ENCODE measurements at regions not wholly inside any gene's neighbourhood (a gene's known extent, or its start where the extent isn't known, plus 50 kb on each side); places are given as distances from the start of the nearest gene placed in this dataset.
"Not testable (repeated sequence)": the region's sequence is repeated elsewhere in the genome, so short reads cannot be mapped to it uniquely, and the experiment has no call there.

- no peak for DNase-seq (ENCODE audit: low read depth in 2 of 2)
These were observed 393.6 kb downstream of the ZEB2 start for GRCh38 chr2:144126302-144126701.

- DNase-seq (ENCODE audit: low read depth in 2 of 2) = no peak
These were observed 394.2 kb downstream of the ZEB2 start for GRCh38 chr2:144125751-144126150.

DNA sequence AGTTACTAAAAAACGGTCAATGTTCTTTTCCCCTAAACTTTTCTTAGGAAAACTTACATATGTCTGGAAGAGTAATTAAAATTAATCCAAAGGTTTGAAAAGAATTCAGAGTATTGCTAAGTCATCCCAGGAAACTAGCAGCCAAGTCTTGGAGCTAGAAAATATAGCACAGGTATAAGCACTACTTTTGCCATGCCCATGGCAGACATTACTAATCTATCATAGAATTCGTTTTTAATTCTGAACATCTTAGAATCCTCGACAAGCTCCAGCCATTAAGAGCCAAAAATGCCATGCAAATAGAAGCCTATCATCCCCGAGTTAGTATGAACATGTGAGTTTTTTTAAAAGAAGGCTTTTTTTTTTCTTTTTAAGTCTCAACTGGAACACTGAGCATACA lies 395.0 kb downstream of the ZEB2 start:
- no peak for DNase-seq (ENCODE audit: low read depth in 2 of 2)

GRCh38 chr2:144120487-144120886 lies 399.4 kb downstream of the ZEB2 start:
- no peak for DNase-seq (ENCODE audit: low read depth in 2 of 2)

DNA sequence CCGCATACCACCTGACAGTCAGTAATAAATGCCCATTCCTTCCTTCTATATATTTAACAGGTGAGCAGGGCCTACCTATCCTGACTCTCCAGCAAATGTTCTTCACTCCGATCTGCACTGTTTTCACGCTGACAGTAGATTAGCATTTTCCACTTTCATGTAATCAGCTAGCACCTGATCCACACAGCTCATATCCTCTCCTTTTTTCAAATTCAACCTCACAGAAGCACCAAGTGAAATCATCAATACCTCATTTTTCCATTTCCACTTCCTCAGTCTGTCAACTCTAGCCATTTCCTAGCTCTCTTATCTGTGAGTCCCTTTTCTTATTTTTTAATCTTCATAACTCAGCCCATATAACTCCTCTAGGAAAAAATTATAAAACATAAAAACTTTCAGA lies 402.8 kb downstream of the ZEB2 start:
- no peak for DNase-seq (ENCODE audit: low read depth in 2 of 2)

GRCh38 chr2:144115739-144116291 lies 404.1 kb downstream of the ZEB2 start:
- no peak for DNase-seq (ENCODE audit: low read depth in 2 of 2)

- DNase-seq (ENCODE audit: low read depth in 2 of 2) = no peak
These were observed 405.2 kb downstream of the ZEB2 start for GRCh38 chr2:144114760-144115159.

GRCh38 chr2:144111437-144111836 lies 408.5 kb downstream of the ZEB2 start:
- no peak for DNase-seq (ENCODE audit: low read depth in 2 of 2)

DNA sequence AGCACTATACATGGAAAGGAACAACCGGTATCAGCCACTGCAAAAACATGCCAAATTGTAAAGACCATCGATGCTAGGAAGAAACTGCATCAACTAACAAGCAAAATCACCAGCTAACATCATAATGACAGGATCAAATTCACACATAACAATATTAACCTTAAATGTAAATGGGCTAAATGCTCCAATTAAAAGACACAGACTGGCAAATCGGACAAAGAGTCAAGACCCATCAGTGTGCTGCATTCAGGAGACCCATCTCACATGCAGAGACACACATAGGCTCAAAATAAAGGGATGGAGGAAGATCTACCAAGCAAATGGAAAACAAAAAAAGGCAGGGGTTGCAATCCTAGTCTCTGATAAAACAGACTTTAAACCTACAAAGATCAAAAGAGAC lies 413.8 kb downstream of the ZEB2 start:
- not testable (repeated sequence) for DNase-seq (ENCODE audit: low read depth in 2 of 2)

DNA sequence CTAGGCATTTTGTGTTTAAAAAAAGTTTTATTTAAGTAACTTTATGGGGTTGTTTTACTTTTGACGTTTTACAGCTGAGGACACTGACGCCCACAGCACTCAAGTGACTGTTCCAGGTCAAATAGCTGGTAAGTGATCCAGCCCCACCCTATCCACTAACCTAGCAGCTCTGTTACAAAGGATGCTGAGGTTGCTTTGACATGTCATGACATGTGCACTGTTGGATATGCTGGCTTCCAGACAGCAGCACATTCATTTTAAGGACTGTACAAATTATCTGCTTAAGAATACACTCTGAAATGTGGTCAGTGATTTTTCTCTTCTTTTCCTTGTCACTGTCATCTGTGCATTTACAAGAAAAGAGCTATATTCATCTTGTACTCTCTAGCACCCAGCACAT lies 417.5 kb downstream of the ZEB2 start:
- no peak for DNase-seq (ENCODE audit: low read depth in 2 of 2)

DNA sequence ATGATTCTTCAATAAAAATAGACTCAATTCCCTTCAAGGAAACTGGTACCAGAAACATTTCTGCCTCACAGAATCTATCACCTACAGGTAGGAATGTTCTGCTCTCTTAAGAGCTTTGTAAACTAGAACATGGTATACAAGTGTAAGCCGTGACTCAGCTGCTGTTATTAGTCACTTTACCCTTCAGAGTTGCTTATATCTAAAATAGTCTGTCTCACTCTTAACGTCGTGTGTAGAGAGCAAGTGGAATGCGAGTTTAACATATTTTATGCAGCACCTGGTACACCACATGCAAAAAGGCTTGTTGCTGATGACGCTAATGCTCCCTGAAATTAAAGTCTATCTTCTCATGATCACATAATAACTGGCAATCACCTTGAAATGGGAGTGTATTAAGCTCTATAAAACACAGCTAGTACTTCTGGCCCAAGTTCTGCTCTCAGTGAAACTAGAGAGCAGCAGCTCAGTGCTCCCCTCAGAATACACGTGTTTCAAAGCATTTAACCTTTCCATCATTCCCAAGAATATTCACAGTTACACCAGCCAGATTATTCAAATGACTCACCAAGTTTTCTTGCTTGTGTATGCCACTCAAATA lies 420.0 kb downstream of the ZEB2 start:
- no peak for DNase-seq (ENCODE audit: low read depth in 2 of 2)

DNA sequence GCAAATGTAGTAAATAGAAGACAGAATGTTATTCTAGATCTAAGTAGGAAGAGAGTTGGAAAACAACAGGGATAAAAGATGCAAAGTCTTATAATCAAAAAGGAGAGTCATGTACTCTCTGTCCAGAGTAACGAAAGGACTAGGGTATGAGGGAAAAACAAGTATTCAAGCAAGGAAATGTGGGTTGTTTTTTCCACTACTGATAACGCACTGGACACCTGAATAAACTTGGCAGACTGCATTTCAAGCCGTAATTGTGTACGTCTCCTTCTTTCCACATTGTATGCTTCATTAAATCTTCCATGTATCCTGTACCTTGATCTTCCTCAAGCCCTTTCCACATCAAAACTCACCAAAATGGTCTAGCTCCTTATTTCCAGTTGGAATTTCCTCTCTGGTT lies 420.6 kb downstream of the ZEB2 start:
- DNase-seq (ENCODE audit: low read depth in 2 of 2) = no peak

DNA sequence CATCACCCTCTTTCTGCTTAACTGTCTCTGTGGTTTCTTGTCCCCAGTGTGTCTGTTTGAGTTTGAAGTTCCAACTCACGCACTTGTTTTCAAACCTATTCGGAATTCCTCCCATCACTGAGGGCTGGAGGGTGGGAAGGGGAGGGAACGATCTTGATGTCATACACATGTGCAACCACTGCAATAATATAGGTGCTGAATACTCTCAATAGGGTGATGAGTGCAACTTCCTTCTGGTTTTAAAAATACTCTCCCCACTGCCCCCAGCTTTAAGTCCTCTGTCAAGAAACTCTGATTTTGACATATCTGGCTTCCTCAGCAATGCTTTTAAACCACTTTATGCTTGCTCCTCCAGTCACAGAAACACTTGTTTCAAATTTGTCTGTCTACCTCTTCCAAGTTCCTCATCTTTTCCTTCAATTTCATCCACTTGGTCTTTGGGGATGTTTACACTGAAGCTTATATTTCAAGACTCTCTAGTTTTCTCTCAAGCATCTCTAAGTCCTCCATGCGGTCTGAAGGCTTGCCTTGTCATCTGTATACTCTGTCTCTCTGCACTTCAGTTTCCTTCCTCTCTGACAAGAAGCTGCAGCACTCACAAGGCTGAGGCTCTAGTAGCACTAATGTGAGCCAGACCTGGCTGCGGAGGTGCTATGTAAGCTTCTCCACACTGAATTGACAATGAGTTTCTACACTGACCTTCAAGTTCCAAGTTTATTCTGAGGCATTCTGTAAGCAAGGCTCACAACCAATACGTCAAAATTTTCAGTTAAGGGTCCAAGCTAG lies 422.3 kb downstream of the ZEB2 start:
- no peak for DNase-seq (ENCODE audit: low read depth in 2 of 2)

DNA sequence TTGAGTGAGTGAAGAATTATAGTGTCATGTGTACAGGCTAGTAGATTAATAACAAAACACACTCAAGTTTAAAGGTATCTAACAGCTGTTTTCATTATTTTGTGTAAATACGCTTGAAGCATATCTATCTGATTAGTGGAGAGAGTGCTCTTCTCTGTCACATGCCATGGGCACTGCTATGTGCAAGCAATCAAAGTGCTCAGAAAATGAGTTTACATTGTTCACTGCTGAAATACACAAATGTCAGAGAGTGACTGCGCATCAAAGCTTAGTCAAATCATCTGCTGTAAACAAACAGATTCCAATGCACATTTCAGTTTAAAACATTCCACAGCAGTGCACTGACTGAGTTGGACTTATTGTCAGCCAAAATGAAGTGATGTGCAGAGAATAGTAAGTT lies 423.4 kb downstream of the ZEB2 start:
- no peak for DNase-seq (ENCODE audit: low read depth in 2 of 2)

- no peak for DNase-seq (ENCODE audit: low read depth in 2 of 2)
These were observed 425.3 kb downstream of the ZEB2 start for GRCh38 chr2:144094408-144095151.

DNA sequence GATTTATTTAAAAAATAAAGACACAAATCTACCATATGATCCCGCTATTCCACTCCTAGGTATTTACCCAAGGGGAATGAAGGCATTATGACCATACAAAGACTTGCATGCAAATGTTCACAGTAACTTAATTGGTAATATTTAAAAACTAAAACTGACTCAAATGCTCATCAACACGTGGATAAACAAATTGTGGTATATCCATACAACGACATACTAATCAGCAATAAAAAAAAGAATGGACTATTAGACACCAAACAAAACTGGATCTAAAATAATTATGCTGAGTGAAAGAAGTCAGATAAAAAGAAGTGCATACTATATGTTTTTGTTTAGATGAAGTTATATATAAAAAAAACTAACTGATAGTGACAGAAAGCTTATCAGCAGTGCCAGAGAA lies 428.3 kb downstream of the ZEB2 start:
- DNase-seq (ENCODE audit: low read depth in 2 of 2) = no peak

- no peak for DNase-seq (ENCODE audit: low read depth in 2 of 2)
These were observed 431.1 kb downstream of the ZEB2 start for GRCh38 chr2:144088863-144089262.

- DNase-seq (ENCODE audit: low read depth in 2 of 2) = no peak
These were observed 433.0 kb downstream of the ZEB2 start for GRCh38 chr2:144086965-144087364.

GRCh38 chr2:144085016-144085415 lies 434.9 kb downstream of the ZEB2 start:
- no peak for DNase-seq (ENCODE audit: low read depth in 2 of 2)

GRCh38 chr2:144084114-144084661 lies 435.7 kb downstream of the ZEB2 start:
- DNase-seq (ENCODE audit: low read depth in 2 of 2) = no peak

DNA sequence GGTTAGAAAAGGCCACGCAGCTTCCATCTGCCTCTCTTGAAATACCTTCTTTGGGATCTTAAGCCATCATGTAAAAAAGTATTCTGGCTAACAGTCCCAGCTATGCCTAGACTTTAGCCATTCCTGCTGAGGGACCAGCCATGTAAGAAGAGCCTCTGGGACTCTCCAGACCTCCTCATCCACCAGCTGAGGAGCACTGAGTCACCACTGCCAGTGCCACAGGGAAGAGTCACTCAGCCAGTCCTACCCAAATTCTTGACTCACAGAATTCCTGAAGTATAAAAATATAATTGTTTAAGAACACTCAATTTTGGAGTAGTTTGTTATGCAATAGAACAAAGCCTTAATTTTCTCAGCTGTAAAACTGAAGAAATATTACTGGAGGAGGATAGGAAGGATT lies 436.7 kb downstream of the ZEB2 start:
- no peak for DNase-seq (ENCODE audit: low read depth in 2 of 2)

GRCh38 chr2:144082777-144083176 lies 437.1 kb downstream of the ZEB2 start:
- DNase-seq (ENCODE audit: low read depth in 2 of 2) = no peak

All from stimulated activated CD8-positive, alpha-beta memory T cell treated with anti-CD3 and anti-CD28 coated beads, Interleukin-2, amount 100 ng/mL, for 1 hour (primary cell).